SU-DHL-6 (cell line): ENCODE measurements at regions not wholly inside any gene's neighbourhood (a gene's known extent, or its start where the extent isn't known, plus 50 kb on each side); places are given as distances from the start of the nearest gene placed in this dataset.

Source experiments
- H2AFZ ChIP-seq: fragments of 200-600 bp; sonication (generic); 2 replicates; pipeline ENCODE4 v1.6.1; 2014; ENCODE audit warnings: low read depth, mild to moderate bottlenecking, moderate library complexity, mixed read lengths, antibody characterized with exemption, low read length; ENCODE audit not compliant: severe bottlenecking
- H3F3A ChIP-seq: fragments of 200-600 bp; shearing (Covaris generic); 2 replicates; pipeline ENCODE4 v1.6.0; 2016; ENCODE audit warnings: antibody characterized with exemption, mild to moderate bottlenecking; ENCODE audit not compliant: insufficient read depth
- H3K27ac ChIP-seq: fragments of 200-600 bp; sonication (generic); 2 replicates; pipeline ENCODE4 v1.5.1; 2016; ENCODE audit warnings: low read depth, mild to moderate bottlenecking, low read length, moderate library complexity, mixed read lengths
- H3K27me3 ChIP-seq: fragments of 200-600 bp; sonication (generic), shearing (Covaris generic); 2 replicates; pipeline ENCODE4 v1.6.0; 2014; ENCODE audit warnings: mild to moderate bottlenecking, low read length
- H3K36me3 ChIP-seq: fragments of 200-600 bp; sonication (generic); 2 replicates; pipeline ENCODE4 v1.6.1; 2014; ENCODE audit warnings: mild to moderate bottlenecking, low read length, mixed read lengths
- H3K4me2 ChIP-seq: fragments of 300-600, 200-600 bp; shearing (Covaris generic), sonication (generic); 2 replicates; pipeline ENCODE4 v1.6.0; 2014; ENCODE audit warnings: low read length, low read depth, mild to moderate bottlenecking; ENCODE audit not compliant: poor library complexity, severe bottlenecking
- H3K4me3 ChIP-seq: fragments of 200-600 bp; sonication (generic); 2 replicates; pipeline ENCODE4 v1.5.1; 2014; ENCODE audit warnings: antibody characterized with exemption, low read length, mild to moderate bottlenecking, mixed read lengths; ENCODE audit not compliant: insufficient read depth, poor library complexity, severe bottlenecking
- H3K79me2 ChIP-seq: fragments of 200-600 bp; sonication (generic); 2 replicates; pipeline ENCODE4 v1.6.1; 2014; ENCODE audit warnings: mild to moderate bottlenecking, low read length, moderate library complexity; ENCODE audit not compliant: insufficient read depth
- H3K9ac ChIP-seq: fragments of 200-600 bp; sonication (generic); 2 replicates; pipeline ENCODE4 v1.7.0; 2014; ENCODE audit warnings: mild to moderate bottlenecking, low read length
- H3K9me2 ChIP-seq: fragments of 200-600 bp; sonication (generic); replicated peaks from 2 replicates; pipeline ENCODE4 v1.6.1; 2014; ENCODE audit warnings: low read length; ENCODE audit not compliant: insufficient read depth
- H3K9me3 ChIP-seq: fragments of 200-600 bp; sonication (generic); 2 replicates; pipeline ENCODE4 v1.6.1; 2014; ENCODE audit warnings: low read length, mixed read lengths; ENCODE audit not compliant: insufficient read depth
- H4K20me1 ChIP-seq: fragments of 200-600 bp; sonication (generic); 2 replicates; pipeline ENCODE4 v1.6.1; 2014; ENCODE audit warnings: low read depth, mild to moderate bottlenecking, antibody characterized with exemption, low read length, moderate library complexity, mixed read lengths
- EZH2phosphoT487 ChIP-seq: fragments of 200-600 bp; sonication (generic), shearing (Covaris generic); conservative IDR thresholded peaks from 2 replicates; pipeline ENCODE4 v1.6.1; 2018; ENCODE audit warnings: mild to moderate bottlenecking, antibody characterized with exemption, low read length, moderate library complexity, mixed read lengths
- TF ChIP-seq, protein P1 (sequence below): fragments of 200-600 bp; sonication (generic); IDR thresholded peaks from one replicate; pipeline ENCODE4 v1.5.1; 2017; ENCODE audit warnings: antibody characterized with exemption, mild to moderate bottlenecking, low read length, moderate library complexity; ENCODE audit not compliant: insufficient read depth, poor library complexity, severe bottlenecking

DNA sequence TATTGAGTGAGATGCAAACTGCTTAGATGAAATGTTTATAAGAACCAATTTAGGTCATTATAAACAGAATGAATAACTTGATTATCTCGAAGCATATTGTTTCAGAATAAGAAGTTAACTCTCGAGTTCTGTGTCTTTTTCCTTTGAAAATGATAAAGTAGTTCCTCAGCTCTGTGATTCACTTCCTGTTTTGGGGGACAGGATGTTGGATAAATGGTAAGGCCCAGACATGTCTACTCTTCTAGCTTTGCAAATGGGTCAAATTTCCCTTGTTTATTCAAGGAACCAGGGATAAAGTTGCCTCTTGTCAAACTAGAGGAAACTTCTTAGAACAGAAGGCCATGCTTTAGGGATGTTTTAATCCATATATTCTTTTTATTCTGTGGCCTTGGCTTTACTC lies 246.9 kb downstream of the SOX4 start:
- Histone ChIP-seq H2AFZ (no peak overlapping the region), H3K4me2 (no peak overlapping the region)

DNA sequence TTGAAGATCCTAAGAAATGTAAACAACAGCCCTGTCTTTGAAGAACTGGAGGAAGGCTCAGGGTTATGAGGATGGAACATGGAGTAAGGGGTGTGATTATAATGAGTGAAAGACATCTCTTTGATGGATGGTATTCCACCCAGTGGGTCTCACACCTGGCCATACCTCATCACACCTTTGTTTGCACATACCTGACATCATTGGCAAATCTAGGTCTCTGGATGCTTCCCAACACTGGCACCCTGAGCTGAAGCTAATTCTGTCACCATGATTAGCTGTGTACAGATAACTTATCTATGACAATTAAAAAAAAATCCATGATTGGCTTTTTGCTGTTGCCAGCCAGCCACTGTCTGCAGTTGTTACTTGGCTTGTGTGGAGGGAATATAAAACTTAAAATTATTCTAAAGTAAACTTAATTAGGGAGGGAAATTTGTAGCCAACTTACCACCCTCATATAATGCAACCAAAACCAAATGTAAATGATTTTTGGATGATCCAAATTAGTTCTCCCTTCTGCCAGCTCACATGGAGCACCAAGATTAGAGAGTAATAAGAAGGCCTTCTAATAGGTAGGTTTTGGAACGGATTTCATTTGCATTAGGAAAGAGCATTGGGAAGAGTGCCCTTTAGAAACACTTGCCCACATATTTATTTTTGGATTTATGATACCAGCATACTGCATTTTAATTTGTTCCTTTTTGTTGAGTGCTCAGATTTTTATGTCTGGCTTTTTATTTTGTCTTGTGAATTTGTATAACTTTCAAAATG lies 249.5 kb downstream of the SOX4 start:
- Histone ChIP-seq H3K9ac (no peak overlapping the region), H3F3A (no peaks in the 10 kb centered on the region), H3K9me3 (no peaks in the 10 kb centered on the region), H3K79me2 (no peaks in the 10 kb centered on the region), H3K4me2 (no peak overlapping the region), H3K4me3 (no peak overlapping the region), H3K9me2 (no peaks in the 10 kb centered on the region), H3K27me3 (no peaks in the 10 kb centered on the region), H2AFZ (no peak overlapping the region), H3K27ac (no peak overlapping the region), H3K36me3 (no peaks in the 10 kb centered on the region), H4K20me1 (no peaks in the 10 kb centered on the region)
- TF ChIP-seq, protein P1, sequence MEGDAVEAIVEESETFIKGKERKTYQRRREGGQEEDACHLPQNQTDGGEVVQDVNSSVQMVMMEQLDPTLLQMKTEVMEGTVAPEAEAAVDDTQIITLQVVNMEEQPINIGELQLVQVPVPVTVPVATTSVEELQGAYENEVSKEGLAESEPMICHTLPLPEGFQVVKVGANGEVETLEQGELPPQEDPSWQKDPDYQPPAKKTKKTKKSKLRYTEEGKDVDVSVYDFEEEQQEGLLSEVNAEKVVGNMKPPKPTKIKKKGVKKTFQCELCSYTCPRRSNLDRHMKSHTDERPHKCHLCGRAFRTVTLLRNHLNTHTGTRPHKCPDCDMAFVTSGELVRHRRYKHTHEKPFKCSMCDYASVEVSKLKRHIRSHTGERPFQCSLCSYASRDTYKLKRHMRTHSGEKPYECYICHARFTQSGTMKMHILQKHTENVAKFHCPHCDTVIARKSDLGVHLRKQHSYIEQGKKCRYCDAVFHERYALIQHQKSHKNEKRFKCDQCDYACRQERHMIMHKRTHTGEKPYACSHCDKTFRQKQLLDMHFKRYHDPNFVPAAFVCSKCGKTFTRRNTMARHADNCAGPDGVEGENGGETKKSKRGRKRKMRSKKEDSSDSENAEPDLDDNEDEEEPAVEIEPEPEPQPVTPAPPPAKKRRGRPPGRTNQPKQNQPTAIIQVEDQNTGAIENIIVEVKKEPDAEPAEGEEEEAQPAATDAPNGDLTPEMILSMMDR, result no peak
- TF ChIP-seq EZH2phosphoT487, result no peak

More for the DNA sequence above, 246.9 kb downstream of the SOX4 start:
- Histone ChIP-seq H3K9me3 (no peaks in the 10 kb centered on the region), H3K27me3 (no peaks in the 10 kb centered on the region), H3K36me3 (no peaks in the 10 kb centered on the region), H3F3A (no peaks in the 10 kb centered on the region), H3K27ac (no peak overlapping the region), H3K9ac (no peak overlapping the region), H3K4me3 (no peak overlapping the region), H3K9me2 (no peaks in the 10 kb centered on the region), H3K79me2 (no peaks in the 10 kb centered on the region), H4K20me1 (no peaks in the 10 kb centered on the region)
- TF ChIP-seq EZH2phosphoT487, result no peak
- TF ChIP-seq, protein P1, result no peak

DNA sequence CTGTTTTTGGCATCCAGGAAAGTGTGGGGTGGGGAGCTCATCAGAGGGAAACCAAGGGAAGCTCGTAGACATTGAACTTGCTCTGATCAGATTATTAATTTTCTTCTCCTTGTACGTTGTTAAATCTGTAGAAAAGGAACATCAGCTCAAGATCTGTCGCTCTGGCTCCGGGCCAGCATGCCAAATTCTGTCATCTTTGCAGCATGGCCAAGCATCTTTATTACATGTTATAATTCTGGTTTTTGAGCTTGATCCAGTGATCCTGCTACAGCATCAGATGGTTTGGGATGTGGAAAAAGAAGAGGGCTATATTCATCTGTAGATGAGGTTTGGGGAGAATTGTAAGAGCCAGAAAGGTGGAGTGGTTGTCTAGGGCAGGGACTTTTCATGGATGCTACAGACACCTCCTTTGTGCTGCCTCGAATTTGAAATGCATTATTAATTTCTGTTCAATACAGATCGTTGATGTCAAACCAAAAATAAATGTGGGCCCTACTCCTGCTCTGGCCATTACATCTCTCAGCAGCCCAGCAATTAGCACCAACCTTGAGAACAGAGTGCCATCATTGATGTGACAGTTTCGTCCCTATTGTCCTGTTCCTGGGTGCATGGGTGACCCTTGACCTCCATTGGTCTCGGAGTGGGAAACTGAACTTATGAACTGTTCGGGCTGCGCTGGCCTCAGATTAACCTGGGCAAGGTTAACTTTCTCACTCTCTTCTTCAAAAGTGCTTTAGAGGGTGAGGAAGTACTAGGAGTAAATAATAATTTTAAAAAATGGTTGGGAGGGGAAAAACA lies 250.8 kb downstream of the SOX4 start:
- Histone ChIP-seq H3K36me3 (no peaks in the 10 kb centered on the region), H3K27ac (no peak overlapping the region), H3K9me2 (no peaks in the 10 kb centered on the region), H3K4me3 (no peak overlapping the region), H3K9ac (no peak overlapping the region), H3F3A (no peaks in the 10 kb centered on the region), H3K9me3 (no peaks in the 10 kb centered on the region), H4K20me1 (no peaks in the 10 kb centered on the region), H3K27me3 (no peaks in the 10 kb centered on the region), H2AFZ (no peak overlapping the region), H3K4me2 (no peak overlapping the region), H3K79me2 (no peaks in the 10 kb centered on the region)
- TF ChIP-seq EZH2phosphoT487, result no peak
- TF ChIP-seq, protein P1, result no peak
